ENCODE measurements at regions not wholly inside any gene's neighbourhood (a gene's known extent, or its start where the extent isn't known, plus 50 kb on each side); places are given as distances from the start of the nearest gene placed in this dataset. TPM values are rescaled to one million over a fixed set of nuclear protein-coding genes. Genes with fewer than 3 reads are reported as not detected.

DNA sequence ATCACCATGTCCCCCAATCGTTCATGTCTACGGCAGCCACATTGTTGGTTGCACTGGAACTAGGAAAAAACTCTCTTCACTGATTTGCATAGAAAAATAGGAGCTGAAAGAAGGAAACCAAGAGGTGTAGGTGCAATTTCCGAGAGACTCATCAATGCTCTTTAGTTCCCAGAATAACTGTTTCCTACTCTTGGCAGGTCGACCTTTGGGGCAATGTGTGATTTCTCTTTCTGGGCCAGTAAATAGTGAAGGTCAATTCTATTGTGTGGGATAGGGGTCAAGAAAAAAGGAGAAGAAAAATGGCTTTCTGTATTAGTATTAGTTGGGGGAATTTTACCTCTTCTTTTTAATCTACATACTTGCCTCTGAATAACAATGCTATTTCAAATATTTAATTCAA lies 55.9 kb upstream of the PDE5A start:
- H3K4me3 ChIP-seq: no peak overlapping the region

DNA sequence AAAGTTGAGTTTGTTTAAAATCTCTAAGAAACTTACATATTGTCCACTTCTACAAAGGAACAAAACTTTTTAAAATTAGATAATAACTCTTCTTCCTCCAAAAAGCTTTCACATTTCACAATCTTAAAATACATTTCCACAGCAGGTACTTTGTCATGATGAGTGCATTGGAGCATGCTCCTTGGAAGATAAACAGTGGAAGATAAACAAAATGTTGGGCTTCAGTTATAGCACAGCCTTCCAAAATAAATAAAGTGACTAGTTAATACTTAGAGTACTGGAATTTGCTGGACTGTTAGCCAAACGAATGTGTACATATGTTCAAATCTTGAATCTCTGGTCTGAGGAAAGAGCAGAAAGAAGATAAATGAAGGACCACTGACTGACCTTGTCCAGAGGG lies 54.9 kb upstream of the PDE5A start:
- Histone ChIP-seq H3K36me3 (no peaks in the 10 kb centered on the region), H3K4me1 (no peaks in the 10 kb centered on the region), H3K27me3 (no peaks in the 10 kb centered on the region), H3K4me3 (no peak overlapping the region), H3K27ac (no peak overlapping the region), H3K9me3 (no peaks in the 10 kb centered on the region)
- intact Hi-C loops (cut with DNase I): no loop called here
- no peak for DNase-seq (ENCODE audit: extremely low spot score in 2 of 2)
- TF ChIP-seq POLR2A (IDR thresholded peaks at IDR 0.05) (no peak), POLR2AphosphoS5 (IDR thresholded peaks at IDR 0.05; ENCODE audit: insufficient read depth in 1 of 2, low read depth in 1 of 2) (no peak)
- TF ChIP-seq, protein P1, sequence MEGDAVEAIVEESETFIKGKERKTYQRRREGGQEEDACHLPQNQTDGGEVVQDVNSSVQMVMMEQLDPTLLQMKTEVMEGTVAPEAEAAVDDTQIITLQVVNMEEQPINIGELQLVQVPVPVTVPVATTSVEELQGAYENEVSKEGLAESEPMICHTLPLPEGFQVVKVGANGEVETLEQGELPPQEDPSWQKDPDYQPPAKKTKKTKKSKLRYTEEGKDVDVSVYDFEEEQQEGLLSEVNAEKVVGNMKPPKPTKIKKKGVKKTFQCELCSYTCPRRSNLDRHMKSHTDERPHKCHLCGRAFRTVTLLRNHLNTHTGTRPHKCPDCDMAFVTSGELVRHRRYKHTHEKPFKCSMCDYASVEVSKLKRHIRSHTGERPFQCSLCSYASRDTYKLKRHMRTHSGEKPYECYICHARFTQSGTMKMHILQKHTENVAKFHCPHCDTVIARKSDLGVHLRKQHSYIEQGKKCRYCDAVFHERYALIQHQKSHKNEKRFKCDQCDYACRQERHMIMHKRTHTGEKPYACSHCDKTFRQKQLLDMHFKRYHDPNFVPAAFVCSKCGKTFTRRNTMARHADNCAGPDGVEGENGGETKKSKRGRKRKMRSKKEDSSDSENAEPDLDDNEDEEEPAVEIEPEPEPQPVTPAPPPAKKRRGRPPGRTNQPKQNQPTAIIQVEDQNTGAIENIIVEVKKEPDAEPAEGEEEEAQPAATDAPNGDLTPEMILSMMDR (IDR thresholded peaks at IDR 0.05): no peak

More for the DNA sequence above, 55.9 kb upstream of the PDE5A start:
- Histone ChIP-seq H3K27ac (no peak overlapping the region), H3K27me3 (no peaks in the 10 kb centered on the region), H3K9me3 (no peaks in the 10 kb centered on the region), H3K4me1 (no peaks in the 10 kb centered on the region), H3K36me3 (no peaks in the 10 kb centered on the region)
- intact Hi-C loops (cut with DNase I): no loop called here
- TF ChIP-seq, protein P1 (IDR thresholded peaks at IDR 0.05): no peak
- no peak for TF ChIP-seq POLR2A (IDR thresholded peaks at IDR 0.05)
- TF ChIP-seq POLR2AphosphoS5 (IDR thresholded peaks at IDR 0.05; ENCODE audit: insufficient read depth in 1 of 2, low read depth in 1 of 2): no peak
- DNase-seq (ENCODE audit: extremely low spot score in 2 of 2): no peak

DNA sequence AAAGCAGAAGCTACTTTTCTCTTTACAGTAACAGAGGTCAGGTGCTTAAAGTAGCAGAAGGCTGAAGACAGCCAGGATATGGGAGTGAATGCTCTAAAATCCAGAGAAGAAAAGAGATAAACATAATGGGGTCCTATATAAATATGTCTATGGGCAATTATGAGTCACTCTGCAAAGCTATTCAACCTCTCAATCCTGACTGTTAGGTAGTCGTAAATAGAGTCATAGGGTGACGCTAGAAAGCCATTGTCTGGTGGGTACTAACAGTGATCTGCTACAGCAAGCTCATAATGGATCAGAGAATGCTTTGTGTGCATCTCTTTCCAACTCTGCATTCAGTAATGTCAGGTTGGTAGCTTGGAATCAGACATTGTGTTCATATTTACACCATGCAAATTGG lies 53.5 kb upstream of the PDE5A start:
- no peaks in the 10 kb centered on the region for H3K36me3 ChIP-seq
- no peak for DNase-seq (ENCODE audit: extremely low spot score in 2 of 2)
- H3K27ac ChIP-seq: no peak overlapping the region
- no peaks in the 10 kb centered on the region for H3K9me3 ChIP-seq
- H3K4me3 ChIP-seq: no peak overlapping the region
- intact Hi-C loops (cut with DNase I): no loop called here
- no peaks in the 10 kb centered on the region for H3K27me3 ChIP-seq
- TF ChIP-seq, protein P1 (IDR thresholded peaks at IDR 0.05): no peak
- TF ChIP-seq POLR2A (IDR thresholded peaks at IDR 0.05) (no peak), POLR2AphosphoS5 (IDR thresholded peaks at IDR 0.05; ENCODE audit: insufficient read depth in 1 of 2, low read depth in 1 of 2) (no peak)
- no peaks in the 10 kb centered on the region for H3K4me1 ChIP-seq

DNA sequence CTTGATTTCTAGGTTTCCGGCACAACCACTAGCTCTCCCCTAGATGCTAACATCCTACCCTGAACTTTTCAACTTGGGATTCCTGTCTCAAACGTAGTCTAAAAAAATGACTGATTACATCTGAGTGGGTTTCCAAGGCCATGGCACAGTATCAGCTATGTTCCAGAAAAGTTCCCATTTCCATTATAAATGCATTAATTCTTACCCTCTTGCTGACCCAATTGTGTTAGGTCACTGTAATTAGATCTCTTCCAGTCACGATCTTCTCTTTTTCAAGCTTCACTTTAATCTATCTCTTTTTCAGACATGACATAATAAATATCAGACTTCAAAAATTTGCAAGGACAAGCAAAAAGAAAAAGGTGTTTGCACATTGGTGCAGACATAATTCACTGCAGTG lies 50.6 kb upstream of the PDE5A start:
- no peaks in the 10 kb centered on the region for H3K4me1 ChIP-seq
- DNase-seq (ENCODE audit: extremely low spot score in 2 of 2): no peak
- intact Hi-C loops (cut with DNase I): no loop called here
- TF ChIP-seq, protein P1 (IDR thresholded peaks at IDR 0.05): no peak
- TF ChIP-seq POLR2AphosphoS5 (IDR thresholded peaks at IDR 0.05; ENCODE audit: insufficient read depth in 1 of 2, low read depth in 1 of 2) (no peak), POLR2A (IDR thresholded peaks at IDR 0.05) (no peak)
- H3K27me3 ChIP-seq: no peaks in the 10 kb centered on the region
- no peaks in the 10 kb centered on the region for H3K36me3 ChIP-seq
- H3K9me3 ChIP-seq: no peaks in the 10 kb centered on the region
- no peak overlapping the region for H3K27ac ChIP-seq
- H3K4me3 ChIP-seq: no peak overlapping the region

DNA sequence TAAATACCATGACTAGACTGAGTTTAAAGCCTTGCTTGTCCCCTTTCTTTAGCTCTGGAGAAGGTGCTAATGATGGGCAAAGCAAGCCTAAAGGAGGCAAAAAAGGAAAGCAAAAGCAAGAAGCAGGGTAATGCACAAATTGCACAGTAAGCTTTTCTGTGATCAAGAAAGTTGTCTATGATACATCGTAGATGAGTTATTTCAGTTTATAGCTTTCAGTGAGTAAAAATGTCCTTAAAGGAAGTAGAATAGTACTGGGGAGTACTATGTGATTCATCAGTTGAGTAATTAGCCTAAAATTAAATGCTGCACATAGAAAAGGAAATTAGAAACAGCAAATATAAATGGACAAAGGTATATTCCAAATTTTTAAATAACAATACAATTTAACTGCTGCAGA lies 50.2 kb upstream of the PDE5A start:
- no peak overlapping the region for H3K27ac ChIP-seq
- TF ChIP-seq, protein P1 (IDR thresholded peaks at IDR 0.05): no peak
- TF ChIP-seq POLR2AphosphoS5 (IDR thresholded peaks at IDR 0.05; ENCODE audit: insufficient read depth in 1 of 2, low read depth in 1 of 2): no peak
- TF ChIP-seq POLR2A (IDR thresholded peaks at IDR 0.05): no peak
- H3K36me3 ChIP-seq: no peaks in the 10 kb centered on the region
- no peaks in the 10 kb centered on the region for H3K4me1 ChIP-seq
- H3K9me3 ChIP-seq: no peaks in the 10 kb centered on the region
- H3K27me3 ChIP-seq: no peaks in the 10 kb centered on the region
- DNase-seq (ENCODE audit: extremely low spot score in 2 of 2): no peak
- no peak overlapping the region for H3K4me3 ChIP-seq
- intact Hi-C loops (cut with DNase I): no loop called here

Small RNAs in the stretch of these regions (small RNA-seq; reads per million reads assigned to genes)
- not detected for gene RF00019

Data from vagina (tissue), 2 donors.